CD4-positive, alpha-beta T cell (primary cell): ENCODE measurements at regions not wholly inside any gene's neighbourhood (a gene's known extent, or its start where the extent isn't known, plus 50 kb on each side); places are given as distances from the start of the nearest gene placed in this dataset.

Experiments used
- ATAC-seq: fragments of 200-7000 bp; cut with Tn5 transposase; one replicate; pipeline ENCODE4 v1.10.0; 2022; ENCODE audit warnings: mild to moderate bottlenecking; ENCODE audit not compliant: poor library complexity
- CTCF ChIA-PET: fragments of 350-600 bp; sonication (Branson Sonifier 250); formaldehyde crosslinking; loops from one replicate; lab custom pipeline; 2021; ENCODE audit warnings: antibody characterized with exemption, inconsistent platforms; lab: Charles Lee
- POLR2A ChIA-PET: fragments of 350-600 bp; sonication (Branson Sonifier 250); formaldehyde crosslinking; loops from one replicate; lab custom pipeline; 2021; ENCODE audit warnings: antibody characterized with exemption, inconsistent platforms; lab: Charles Lee
- DNase-seq, 14 experiments: peaks; one replicate each; pipeline ENCODE4 v3.0.0-alpha.2; 2013 to 2020; ENCODE audit warnings: mixed read lengths in 2 of 14
- H3K27ac ChIP-seq, 2 donors: one replicate each; pipeline versions ENCODE4 v1.5.1 to v1.7.0; 2013; ENCODE audit warnings: low read length in 2 of 2, low read depth in 1 of 2, mild to moderate bottlenecking in 1 of 2
- H3K27me3 ChIP-seq, 2 experiments: 1 replicate in 1 of 2; 2 replicates in 1 of 2; pipeline versions ENCODE4 v1.6.1 to v1.7.0; 2013; ENCODE audit warnings: low read length in 2 of 2, control low read depth in 1 of 2, mild to moderate bottlenecking in 1 of 2, moderate library complexity in 1 of 2; ENCODE audit not compliant: insufficient read depth in 2 of 2, control insufficient read depth in 1 of 2
- H3K36me3 ChIP-seq: one replicate; pipeline ENCODE4 v1.6.1; 2013; ENCODE audit warnings: low read length, control low read depth; ENCODE audit not compliant: insufficient read depth
- H3K4me1 ChIP-seq: one replicate; pipeline ENCODE4 v1.6.1; 2013; ENCODE audit warnings: low read length, control low read depth; ENCODE audit not compliant: insufficient read depth
- H3K4me3 ChIP-seq: one replicate; pipeline ENCODE4 v1.5.1; 2013; ENCODE audit warnings: mild to moderate bottlenecking, low read length, moderate library complexity
- H3K9me3 ChIP-seq, 2 experiments: 1 replicate in 1 of 2; 2 replicates in 1 of 2; pipeline versions ENCODE4 v1.6.1 to v1.7.0; 2013; ENCODE audit warnings: low read length in 2 of 2, mild to moderate bottlenecking in 2 of 2, control low read depth in 1 of 2, moderate library complexity in 1 of 2; ENCODE audit not compliant: control insufficient read depth in 1 of 2, insufficient read depth in 1 of 2
- H3K27ac Mint-ChIP-seq: one replicate; pipeline ENCODE4 v1.8.0; 2020; ENCODE audit warnings: mixed read lengths
- H3K27me3 Mint-ChIP-seq: one replicate; pipeline ENCODE4 v1.8.0; 2021; ENCODE audit warnings: mixed read lengths
- H3K36me3 Mint-ChIP-seq: one replicate; pipeline ENCODE4 v1.8.0; 2021; ENCODE audit warnings: low read depth, mixed read lengths
- H3K4me1 Mint-ChIP-seq: one replicate; pipeline ENCODE4 v1.8.0; 2021; ENCODE audit warnings: low read depth, mixed read lengths
- H3K4me3 Mint-ChIP-seq: one replicate; pipeline ENCODE4 v1.8.0; 2020; ENCODE audit warnings: mild to moderate bottlenecking, mixed read lengths
- H3K9me3 Mint-ChIP-seq: one replicate; pipeline ENCODE4 v1.8.0; 2020; ENCODE audit warnings: mixed read lengths
- intact Hi-C, 2 experiments: fragments of 100-400 bp; cut with DNase I in 1 of 2; cut with micrococcal nuclease in 1 of 2; formaldehyde crosslinking; loops; one replicate each; pipeline versions ENCODE4 v1.15.1 to v1.9.0; 2023 to 2025; cut with DNase I, micrococcal nuclease
- TF ChIP-seq, protein P1 (sequence below): fragments of 200-600 bp; IDR thresholded peaks from one replicate; pipeline ENCODE4 v1.8.0; 2022; ENCODE audit warnings: antibody characterized with exemption, mild to moderate bottlenecking

DNA sequence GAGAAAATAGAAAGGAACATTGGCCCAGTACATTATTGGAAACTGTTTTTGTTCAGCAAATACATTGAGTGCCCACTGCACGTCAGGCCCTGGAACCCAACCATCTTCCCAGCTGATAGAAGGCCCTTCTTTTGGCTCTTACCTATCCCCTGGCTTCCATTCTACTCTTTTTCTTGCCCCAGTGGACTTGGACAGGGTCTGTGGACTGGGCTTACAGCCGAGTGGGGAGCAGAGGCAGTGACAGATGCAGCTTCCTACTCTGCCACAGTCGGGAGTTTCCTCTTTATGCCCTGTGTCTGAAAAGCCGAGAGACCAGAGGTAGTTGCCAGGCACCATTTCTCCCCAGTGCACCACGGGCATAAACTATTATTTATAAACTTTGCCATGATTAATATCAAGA, 70.4 kb downstream of the ARHGAP35 start:
- Histone ChIP-seq H3K27me3 (no peaks in the 10 kb centered on the region), H3K4me3 (no peak overlapping the region), H3K27ac (no peak overlapping the region), H3K9me3 (no peaks in the 10 kb centered on the region), H3K4me1 (peaks cover 56% of the 10 kb centered on the region), H3K36me3 (no peaks in the 10 kb centered on the region)
- H3K27me3 Mint-ChIP-seq, result no peaks in the 10 kb centered on the region
- ChIA-PET CTCF (no interaction called here), POLR2A (no interaction called here)
- H3K27ac Mint-ChIP-seq, result peak overlapping the region; percentile 82
- ATAC-seq, result no peak
- TF ChIP-seq, protein P1, sequence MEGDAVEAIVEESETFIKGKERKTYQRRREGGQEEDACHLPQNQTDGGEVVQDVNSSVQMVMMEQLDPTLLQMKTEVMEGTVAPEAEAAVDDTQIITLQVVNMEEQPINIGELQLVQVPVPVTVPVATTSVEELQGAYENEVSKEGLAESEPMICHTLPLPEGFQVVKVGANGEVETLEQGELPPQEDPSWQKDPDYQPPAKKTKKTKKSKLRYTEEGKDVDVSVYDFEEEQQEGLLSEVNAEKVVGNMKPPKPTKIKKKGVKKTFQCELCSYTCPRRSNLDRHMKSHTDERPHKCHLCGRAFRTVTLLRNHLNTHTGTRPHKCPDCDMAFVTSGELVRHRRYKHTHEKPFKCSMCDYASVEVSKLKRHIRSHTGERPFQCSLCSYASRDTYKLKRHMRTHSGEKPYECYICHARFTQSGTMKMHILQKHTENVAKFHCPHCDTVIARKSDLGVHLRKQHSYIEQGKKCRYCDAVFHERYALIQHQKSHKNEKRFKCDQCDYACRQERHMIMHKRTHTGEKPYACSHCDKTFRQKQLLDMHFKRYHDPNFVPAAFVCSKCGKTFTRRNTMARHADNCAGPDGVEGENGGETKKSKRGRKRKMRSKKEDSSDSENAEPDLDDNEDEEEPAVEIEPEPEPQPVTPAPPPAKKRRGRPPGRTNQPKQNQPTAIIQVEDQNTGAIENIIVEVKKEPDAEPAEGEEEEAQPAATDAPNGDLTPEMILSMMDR, result no peak
- DNase-seq, result no peak
- H3K9me3 Mint-ChIP-seq, result no peaks in the 10 kb centered on the region
- H3K36me3 Mint-ChIP-seq, result no peaks in the 10 kb centered on the region
- intact Hi-C loops, result no loop called here
- peaks cover 70% of the 10 kb centered on the region for H3K4me1 Mint-ChIP-seq
- no peak overlapping the region for H3K4me3 Mint-ChIP-seq

GRCh38 chr19:46932346-46932745, 71.5 kb downstream of the ARHGAP35 start:
- intact Hi-C loops, result no loop called here
- H3K9me3 ChIP-seq, result no peaks in the 10 kb centered on the region
- CTCF ChIA-PET, result interaction anchor here (0.7 kb wide), 1 partner anchor 1536 kb away, joined by 3 read pairs; no protein-coding TSS in a partner anchor
- no peaks in the 10 kb centered on the region for H3K27me3 Mint-ChIP-seq
- no peak for ATAC-seq
- H3K4me1 ChIP-seq, result peaks cover 65% of the 10 kb centered on the region
- H3K4me3 ChIP-seq, result no peak overlapping the region
- H3K27ac ChIP-seq, result no peak overlapping the region
- H3K4me3 Mint-ChIP-seq, result no peak overlapping the region
- TF ChIP-seq, protein P1, result no peak
- POLR2A ChIA-PET, result interaction anchor here (1.4 kb wide), 1 partner anchor 23 kb away, joined by 6 read pairs; no protein-coding TSS in a partner anchor
- no peaks in the 10 kb centered on the region for H3K9me3 Mint-ChIP-seq
- DNase-seq, result no peak
- no peaks in the 10 kb centered on the region for H3K36me3 ChIP-seq
- H3K36me3 Mint-ChIP-seq, result peaks cover 10% of the 10 kb centered on the region
- peak overlapping the region; percentile 82 for H3K27ac Mint-ChIP-seq
- H3K27me3 ChIP-seq, result no peaks in the 10 kb centered on the region
- H3K4me1 Mint-ChIP-seq, result peaks cover 70% of the 10 kb centered on the region

GRCh38 chr19:46935066-46935663, 74.4 kb downstream of the ARHGAP35 start:
- peak overlapping the region; percentile 42 for H3K4me3 Mint-ChIP-seq
- Histone ChIP-seq H3K9me3 (no peaks in the 10 kb centered on the region), H3K36me3 (peaks cover 3% of the 10 kb centered on the region), H3K27ac (peak overlapping the region; percentile 46 to 56), H3K4me1 (peaks cover 69% of the 10 kb centered on the region), H3K4me3 (peak overlapping the region; percentile 2), H3K27me3 (no peaks in the 10 kb centered on the region)
- no peaks in the 10 kb centered on the region for H3K27me3 Mint-ChIP-seq
- H3K9me3 Mint-ChIP-seq, result no peaks in the 10 kb centered on the region
- H3K36me3 Mint-ChIP-seq, result peaks cover 31% of the 10 kb centered on the region
- ChIA-PET POLR2A (interaction anchor here (2.9 kb wide), 1 partner anchor 19 kb away, joined by 20 read pairs; no protein-coding TSS in a partner anchor), CTCF (no interaction called here)
- intact Hi-C loops, result loop anchor here in 1 of 2 experiments (5.0 kb wide), 1 partner anchor 73 kb away; the partner anchor contains the start of gene ARHGAP35
- H3K27ac Mint-ChIP-seq, result peak overlapping the region; percentile 83
- DNase-seq (peak in 4 of 14 experiments; percentile 29 to 74 (median 50)), ATAC-seq (peak; percentile 83)
- TF ChIP-seq, protein P1, result no peak
- peaks cover 65% of the 10 kb centered on the region for H3K4me1 Mint-ChIP-seq
